ENCODE measurements at regions not wholly inside any gene's neighbourhood (a gene's known extent, or its start where the extent isn't known, plus 50 kb on each side); places are given as distances from the start of the nearest gene placed in this dataset.
"Not testable (repeated sequence)": the region's sequence is repeated elsewhere in the genome, so short reads cannot be mapped to it uniquely, and the experiment has no call there.

DNA sequence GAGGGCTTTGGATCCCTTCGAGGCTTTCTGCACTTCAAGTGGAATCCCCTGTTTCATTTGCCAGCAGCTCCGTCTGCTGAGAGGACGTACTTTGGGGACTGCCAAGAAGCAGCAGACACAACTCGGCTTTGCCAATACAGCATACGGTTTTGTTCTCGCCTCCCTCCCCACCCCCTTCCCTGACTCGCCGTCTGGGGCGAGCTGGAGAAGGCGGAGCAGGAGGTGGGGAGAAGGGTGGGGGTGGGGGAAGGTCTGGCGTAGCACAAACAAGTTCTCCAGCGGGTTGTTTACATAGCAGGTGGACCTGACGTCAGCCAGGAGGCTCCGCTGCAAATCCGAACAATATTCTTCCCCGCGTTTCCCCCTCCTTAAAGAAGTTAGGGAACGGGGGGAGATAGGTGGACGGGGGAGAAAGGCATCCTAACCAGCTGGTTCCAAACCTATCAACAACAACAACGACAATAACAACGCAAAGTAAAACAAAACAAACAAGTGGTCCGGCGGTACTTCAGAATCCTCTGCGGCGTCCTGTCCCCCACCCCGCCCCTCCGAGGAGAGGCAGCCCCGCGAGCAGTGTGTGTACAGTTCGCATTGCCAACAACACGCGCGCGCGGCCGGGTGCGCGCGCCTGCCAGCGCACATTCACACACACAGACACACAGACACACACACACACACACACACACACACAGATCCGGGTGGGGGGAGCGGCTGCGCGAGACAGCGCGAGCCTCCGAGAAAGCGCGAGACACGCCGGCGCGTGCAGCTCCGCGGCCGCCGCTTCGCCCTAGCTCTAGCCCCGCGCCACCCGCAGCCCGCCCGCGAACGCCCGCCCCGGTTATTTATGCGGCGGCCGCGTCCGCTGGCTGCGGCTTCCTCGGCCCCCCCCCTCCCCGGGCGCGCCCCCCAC, 167.0 kb upstream of the PPP1R3A start:
- peaks cover 0 to 6% of the 10 kb centered on the region in 2 donors for H3K9me3 ChIP-seq (ENCODE audit: control insufficient read depth in 2 of 2, insufficient read depth in 1 of 2, low read length in 1 of 2)
- no peaks in the 10 kb centered on the region for H3K36me3 ChIP-seq (ENCODE audit: control insufficient read depth in 2 of 2, insufficient read depth in 2 of 2, low read length in 1 of 2)
- WGBS, result 1% methylated on average over 77 of the region's 77 CpGs
- no peak overlapping the region for H3K27ac ChIP-seq (ENCODE audit: low read depth in 1 of 2, low read length in 1 of 2)
- peak in 3 of 9 donors; percentile 32 to 55 (median 34) for DNase-seq (ENCODE audit: low read depth in 6 of 9, low spot score in 9 of 9)
- peaks cover 0 to 34% of the 10 kb centered on the region in 2 donors for H3K4me1 ChIP-seq (ENCODE audit: control insufficient read depth in 2 of 2, insufficient read depth in 2 of 2, low read length in 2 of 2)
- peak overlapping the region; percentile 42 to 47 for H3K4me3 ChIP-seq (ENCODE audit: low read length in 2 of 2)
- peaks cover 69 to 79% of the 10 kb centered on the region in 2 donors for H3K27me3 ChIP-seq (ENCODE audit: control insufficient read depth in 2 of 2, insufficient read depth in 1 of 2, low read length in 1 of 2)

DNA sequence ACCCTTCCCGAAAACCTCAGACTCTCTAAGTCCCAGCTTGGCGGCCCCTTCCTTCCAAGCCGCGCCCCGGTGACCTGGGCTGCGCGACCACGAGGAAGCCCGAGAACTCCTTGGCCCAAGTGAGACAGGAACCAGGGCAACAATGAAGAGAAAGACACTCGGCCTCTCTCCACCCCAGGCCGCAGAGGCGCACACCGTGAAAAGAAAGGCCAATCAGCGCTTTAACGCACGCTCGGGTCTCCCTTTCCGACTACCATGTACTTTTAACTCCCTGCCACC, 166.4 kb upstream of the PPP1R3A start:
- WGBS, result 1% methylated on average over 18 of the region's 18 CpGs
- peaks cover 0 to 34% of the 10 kb centered on the region in 2 donors for H3K4me1 ChIP-seq (ENCODE audit: control insufficient read depth in 2 of 2, insufficient read depth in 2 of 2, low read length in 2 of 2)

DNA sequence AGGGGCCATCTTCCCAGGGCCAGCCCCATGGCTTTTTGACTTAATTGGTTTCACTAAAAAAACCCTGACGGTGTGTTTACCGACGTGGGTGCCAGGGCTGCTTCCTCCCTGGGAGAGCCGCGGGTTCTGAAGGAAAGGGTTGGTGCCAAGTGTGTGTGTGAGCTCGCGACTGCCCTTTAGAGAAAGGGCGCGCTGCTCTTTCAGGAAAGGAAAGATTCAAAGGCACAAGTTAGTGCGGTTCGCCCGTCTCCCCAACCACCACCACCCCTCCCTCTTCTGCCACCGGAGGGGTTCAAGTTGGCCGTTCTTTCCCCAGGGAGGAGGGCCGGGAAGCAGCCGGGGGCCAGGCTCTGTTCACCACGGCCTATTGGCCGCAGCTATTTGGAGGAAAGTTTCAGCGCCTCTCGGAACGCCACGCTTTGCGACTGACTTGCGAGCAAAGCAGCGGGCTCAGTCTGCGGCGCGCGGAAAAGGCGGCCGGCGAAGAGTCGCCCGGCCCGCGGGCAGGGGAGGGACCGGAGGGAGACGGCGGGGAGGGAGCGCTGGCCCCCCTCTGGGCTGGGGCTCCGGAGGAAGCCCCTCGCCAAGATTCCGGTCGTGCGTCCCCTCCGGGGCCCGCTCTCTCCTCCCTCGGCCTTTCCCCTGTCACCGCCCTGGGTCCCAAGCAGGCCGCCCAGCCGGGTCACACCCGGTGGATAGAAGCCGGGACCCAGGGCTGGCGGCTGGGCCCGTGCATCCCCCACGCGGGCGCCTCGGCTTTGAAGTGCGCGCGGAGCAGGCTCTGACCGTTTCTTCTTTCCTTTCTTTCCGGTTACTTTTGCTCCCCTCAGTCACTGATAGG, 165.9 kb upstream of the PPP1R3A start:
- WGBS, result 1% methylated on average over 64 of the region's 64 CpGs
- H3K27me3 ChIP-seq (ENCODE audit: control insufficient read depth in 2 of 2, insufficient read depth in 1 of 2, low read length in 1 of 2), result peaks cover 69 to 84% of the 10 kb centered on the region in 2 donors
- peak in 1 of 9 donors; percentile 23 for DNase-seq (ENCODE audit: low read depth in 6 of 9, low spot score in 9 of 9)

More for the DNA sequence above, 166.4 kb upstream of the PPP1R3A start:
- no peaks in the 10 kb centered on the region for H3K36me3 ChIP-seq (ENCODE audit: control insufficient read depth in 2 of 2, insufficient read depth in 2 of 2, low read length in 1 of 2)
- H3K27me3 ChIP-seq (ENCODE audit: control insufficient read depth in 2 of 2, insufficient read depth in 1 of 2, low read length in 1 of 2), result peaks cover 69 to 81% of the 10 kb centered on the region in 2 donors
- H3K27ac ChIP-seq (ENCODE audit: low read depth in 1 of 2, low read length in 1 of 2), result no peak overlapping the region
- DNase-seq (ENCODE audit: low read depth in 6 of 9, low spot score in 9 of 9), result no peak
- peak overlapping the region; percentile 42 to 47 for H3K4me3 ChIP-seq (ENCODE audit: low read length in 2 of 2)
- peaks cover 0 to 6% of the 10 kb centered on the region in 2 donors for H3K9me3 ChIP-seq (ENCODE audit: control insufficient read depth in 2 of 2, insufficient read depth in 1 of 2, low read length in 1 of 2)

DNA sequence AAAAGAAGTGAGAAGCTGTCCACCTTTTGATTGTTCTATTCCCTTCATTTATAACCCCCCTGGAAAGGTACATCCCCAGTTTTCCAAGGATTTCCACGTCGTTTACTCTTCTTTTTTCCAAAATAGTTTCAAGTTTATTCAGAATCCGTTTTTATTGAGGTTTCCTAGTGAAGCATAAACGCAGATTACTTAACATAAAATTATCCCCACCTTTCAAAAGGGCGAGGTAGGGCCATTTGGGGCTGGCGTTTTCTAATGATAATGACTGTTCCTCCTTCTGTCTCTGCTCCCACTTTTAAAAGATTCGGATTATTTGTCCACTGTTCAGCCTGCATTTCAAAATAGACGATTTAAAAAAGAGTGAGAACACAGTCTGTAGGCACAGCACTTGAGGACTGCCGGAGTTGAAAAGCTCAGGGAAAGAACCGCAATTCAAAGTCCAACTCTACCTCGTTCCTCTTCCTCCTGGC, 165.2 kb upstream of the PPP1R3A start:
- H3K36me3 ChIP-seq (ENCODE audit: control insufficient read depth in 2 of 2, insufficient read depth in 2 of 2, low read length in 1 of 2), result no peaks in the 10 kb centered on the region
- no peak overlapping the region for H3K27ac ChIP-seq (ENCODE audit: low read depth in 1 of 2, low read length in 1 of 2)
- no peak for DNase-seq (ENCODE audit: low read depth in 6 of 9, low spot score in 9 of 9)
- peaks cover 0 to 6% of the 10 kb centered on the region in 2 donors for H3K9me3 ChIP-seq (ENCODE audit: control insufficient read depth in 2 of 2, insufficient read depth in 1 of 2, low read length in 1 of 2)
- WGBS, result 4% methylated on average over 11 of the region's 11 CpGs
- H3K27me3 ChIP-seq (ENCODE audit: control insufficient read depth in 2 of 2, insufficient read depth in 1 of 2, low read length in 1 of 2), result peaks cover 69 to 84% of the 10 kb centered on the region in 2 donors
- H3K4me1 ChIP-seq (ENCODE audit: control insufficient read depth in 2 of 2, insufficient read depth in 2 of 2, low read length in 2 of 2), result peaks cover 0 to 34% of the 10 kb centered on the region in 2 donors
- H3K4me3 ChIP-seq (ENCODE audit: low read length in 2 of 2), result no peak overlapping the region

More for the DNA sequence above, 165.9 kb upstream of the PPP1R3A start:
- Histone ChIP-seq H3K4me1 (ENCODE audit: control insufficient read depth in 2 of 2, insufficient read depth in 2 of 2, low read length in 2 of 2) (peaks cover 0 to 34% of the 10 kb centered on the region in 2 donors), H3K27ac (ENCODE audit: low read depth in 1 of 2, low read length in 1 of 2) (no peak overlapping the region), H3K9me3 (ENCODE audit: control insufficient read depth in 2 of 2, insufficient read depth in 1 of 2, low read length in 1 of 2) (peaks cover 0 to 6% of the 10 kb centered on the region in 2 donors), H3K36me3 (ENCODE audit: control insufficient read depth in 2 of 2, insufficient read depth in 2 of 2, low read length in 1 of 2) (no peaks in the 10 kb centered on the region), H3K4me3 (ENCODE audit: low read length in 2 of 2) (peak overlapping the region; percentile 16 to 47)

DNA sequence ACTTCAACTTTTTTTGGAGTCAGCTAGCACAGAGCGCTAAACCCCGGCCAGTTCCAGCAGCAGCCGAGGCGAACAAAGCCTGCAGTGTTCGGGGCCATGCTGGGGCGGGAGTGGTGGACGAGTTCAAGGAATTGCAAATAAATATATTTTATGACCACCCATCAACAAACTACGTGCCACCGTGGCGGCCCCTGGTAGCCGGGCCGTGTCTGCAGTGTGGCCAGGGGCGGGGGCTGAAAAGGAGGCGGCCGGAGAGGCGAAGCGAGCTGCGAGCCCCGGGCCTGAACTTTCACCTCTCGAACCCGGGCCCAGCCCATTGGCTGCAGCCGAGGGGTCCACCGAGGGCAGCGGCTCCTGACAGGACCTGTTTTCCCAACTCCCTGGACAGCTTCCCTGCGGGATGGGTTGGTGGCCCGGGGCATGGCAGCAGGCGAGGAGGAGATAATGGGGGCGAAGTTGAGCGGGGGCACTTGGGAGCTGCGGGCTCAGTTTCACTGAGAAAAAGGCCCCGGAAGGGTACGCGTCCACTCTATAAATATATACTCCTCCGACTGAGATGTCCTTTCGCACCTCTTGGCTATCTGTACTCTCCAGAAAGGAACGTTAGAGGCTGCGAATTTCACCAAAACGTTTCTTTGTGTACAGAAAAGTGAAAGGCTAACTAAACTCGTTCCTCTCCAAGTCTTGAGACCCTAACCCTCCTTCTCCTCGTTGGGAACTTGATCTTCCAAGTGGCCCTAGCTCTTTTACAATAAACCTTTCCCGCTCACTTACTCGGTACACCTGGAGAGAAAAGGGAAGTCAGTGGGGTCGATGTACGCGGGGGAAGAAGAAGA, 164.6 kb upstream of the PPP1R3A start:
- Histone ChIP-seq H3K36me3 (ENCODE audit: control insufficient read depth in 2 of 2, insufficient read depth in 2 of 2, low read length in 1 of 2) (no peaks in the 10 kb centered on the region), H3K27ac (ENCODE audit: low read depth in 1 of 2, low read length in 1 of 2) (no peak overlapping the region), H3K9me3 (ENCODE audit: control insufficient read depth in 2 of 2, insufficient read depth in 1 of 2, low read length in 1 of 2) (peaks cover 0 to 6% of the 10 kb centered on the region in 2 donors), H3K4me1 (ENCODE audit: control insufficient read depth in 2 of 2, insufficient read depth in 2 of 2, low read length in 2 of 2) (peaks cover 0 to 34% of the 10 kb centered on the region in 2 donors), H3K4me3 (ENCODE audit: low read length in 2 of 2) (no peak overlapping the region), H3K27me3 (ENCODE audit: control insufficient read depth in 2 of 2, insufficient read depth in 1 of 2, low read length in 1 of 2) (peaks cover 68 to 80% of the 10 kb centered on the region in 2 donors)
- 8% methylated on average over 45 of the region's 45 CpGs for WGBS
- DNase-seq (ENCODE audit: low read depth in 6 of 9, low spot score in 9 of 9), result peak in 1 of 9 donors; percentile 16

DNA sequence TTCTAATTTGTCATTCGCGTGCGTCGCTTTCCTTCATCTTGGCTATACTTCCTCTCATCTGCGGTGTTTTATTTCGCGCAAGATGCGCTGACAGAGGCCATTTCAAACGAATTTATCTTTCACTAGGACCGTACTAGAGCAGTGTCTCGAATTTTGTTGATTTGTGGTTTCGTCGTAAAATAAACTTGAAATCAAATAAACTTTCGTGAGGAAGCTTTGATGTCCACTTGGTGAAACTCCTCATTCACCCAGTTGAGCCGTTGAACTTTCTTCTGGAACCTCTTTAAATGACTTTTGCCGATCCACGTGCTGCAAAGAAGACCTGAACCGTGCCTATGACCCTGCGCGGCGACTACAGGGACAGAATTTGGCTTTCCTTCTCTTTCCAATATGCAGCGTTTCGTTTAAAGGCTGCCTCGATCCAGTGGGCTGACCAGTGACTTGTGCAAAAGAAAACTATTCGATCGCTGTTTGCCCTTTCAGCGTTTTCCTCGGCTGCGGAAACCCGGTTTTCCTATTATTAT, 163.9 kb upstream of the PPP1R3A start:
- Histone ChIP-seq H3K9me3 (ENCODE audit: control insufficient read depth in 2 of 2, insufficient read depth in 1 of 2, low read length in 1 of 2) (peaks cover 0 to 6% of the 10 kb centered on the region in 2 donors), H3K4me3 (ENCODE audit: low read length in 2 of 2) (no peak overlapping the region), H3K27me3 (ENCODE audit: control insufficient read depth in 2 of 2, insufficient read depth in 1 of 2, low read length in 1 of 2) (peaks cover 61 to 73% of the 10 kb centered on the region in 2 donors), H3K27ac (ENCODE audit: low read depth in 1 of 2, low read length in 1 of 2) (no peak overlapping the region), H3K36me3 (ENCODE audit: control insufficient read depth in 2 of 2, insufficient read depth in 2 of 2, low read length in 1 of 2) (no peaks in the 10 kb centered on the region), H3K4me1 (ENCODE audit: control insufficient read depth in 2 of 2, insufficient read depth in 2 of 2, low read length in 2 of 2) (peaks cover 0 to 34% of the 10 kb centered on the region in 2 donors)
- peak in 1 of 9 donors; percentile 33 for DNase-seq (ENCODE audit: low read depth in 6 of 9, low spot score in 9 of 9)
- 4% methylated on average over 30 of the region's 30 CpGs for WGBS

DNA sequence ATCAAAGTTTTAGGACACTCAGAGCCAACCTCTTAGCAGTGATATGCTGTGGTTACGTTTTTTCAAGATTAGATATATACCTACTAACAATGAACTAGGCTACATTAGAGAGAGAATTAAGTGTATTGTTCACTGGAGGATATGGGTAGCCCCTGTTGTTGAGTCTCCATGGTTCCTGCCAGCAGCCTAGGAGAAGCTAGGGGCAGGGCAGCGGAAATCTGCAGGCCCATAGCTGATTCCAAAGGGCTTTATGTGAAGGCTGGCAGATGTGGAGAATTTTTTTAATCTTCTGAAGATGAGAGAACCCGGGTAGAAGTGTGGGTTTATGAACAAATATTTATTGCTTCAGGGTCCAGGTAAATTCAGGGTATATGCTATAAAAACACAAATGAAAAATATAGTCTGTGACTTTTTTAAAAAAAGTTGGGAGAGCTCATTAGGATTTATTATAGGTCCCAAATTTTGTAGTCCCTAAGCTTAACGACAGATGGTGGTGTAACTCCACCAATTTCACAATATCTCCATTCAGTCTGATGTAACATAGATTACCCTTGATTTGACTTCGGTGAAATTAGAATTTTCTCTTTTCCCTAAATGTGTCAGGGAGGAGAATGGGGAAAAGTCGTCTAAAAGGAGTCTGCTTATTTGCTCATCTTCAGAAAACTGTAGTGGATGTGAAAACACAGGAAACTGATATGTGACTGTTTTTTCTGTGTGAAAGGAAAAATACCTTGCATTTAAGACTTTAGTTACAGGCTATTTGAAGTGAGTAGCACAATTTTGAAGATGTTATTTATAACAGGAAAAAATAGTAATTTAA, 163.0 kb upstream of the PPP1R3A start:
- peaks cover 52 to 64% of the 10 kb centered on the region in 2 donors for H3K27me3 ChIP-seq (ENCODE audit: control insufficient read depth in 2 of 2, insufficient read depth in 1 of 2, low read length in 1 of 2)
- peak in 2 of 9 donors; percentile 35 to 53 for DNase-seq (ENCODE audit: low read depth in 6 of 9, low spot score in 9 of 9)
- no peak overlapping the region for H3K4me3 ChIP-seq (ENCODE audit: low read length in 2 of 2)
- peaks cover 0 to 29% of the 10 kb centered on the region in 2 donors for H3K4me1 ChIP-seq (ENCODE audit: control insufficient read depth in 2 of 2, insufficient read depth in 2 of 2, low read length in 2 of 2)
- H3K27ac ChIP-seq (ENCODE audit: low read depth in 1 of 2, low read length in 1 of 2), result no peak overlapping the region
- WGBS, result 31% methylated on average over 6 of the region's 6 CpGs
- H3K36me3 ChIP-seq (ENCODE audit: control insufficient read depth in 2 of 2, insufficient read depth in 2 of 2, low read length in 1 of 2), result no peaks in the 10 kb centered on the region
- H3K9me3 ChIP-seq (ENCODE audit: control insufficient read depth in 2 of 2, insufficient read depth in 1 of 2, low read length in 1 of 2), result peaks cover 0 to 6% of the 10 kb centered on the region in 2 donors

DNA sequence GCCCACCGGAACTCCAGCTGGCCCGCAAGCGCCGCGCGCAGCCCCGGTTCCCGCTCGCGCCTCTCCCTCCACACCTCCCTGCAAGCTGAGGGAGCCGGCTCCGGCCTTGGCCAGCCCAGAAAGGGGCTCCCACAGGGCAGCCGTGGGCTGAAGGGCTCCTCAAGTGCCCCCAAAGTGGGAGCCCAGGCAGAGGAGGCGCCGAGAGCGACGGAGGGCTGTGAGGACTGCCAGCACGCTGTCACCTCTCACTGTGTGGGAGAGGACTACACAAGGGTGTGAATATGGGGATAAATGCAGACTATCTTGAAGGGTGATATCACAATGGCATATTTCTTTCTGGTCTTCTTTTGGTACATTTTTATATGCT, 158.3 kb upstream of the PPP1R3A start:
- H3K4me3 ChIP-seq (ENCODE audit: low read length in 2 of 2); H3K9me3 ChIP-seq (ENCODE audit: control insufficient read depth in 2 of 2, insufficient read depth in 1 of 2, low read length in 1 of 2); H3K4me1 ChIP-seq (ENCODE audit: control insufficient read depth in 2 of 2, insufficient read depth in 2 of 2, low read length in 2 of 2); H3K36me3 ChIP-seq (ENCODE audit: control insufficient read depth in 2 of 2, insufficient read depth in 2 of 2, low read length in 1 of 2); DNase-seq (ENCODE audit: low read depth in 6 of 9, low spot score in 9 of 9); H3K27ac ChIP-seq (ENCODE audit: low read depth in 1 of 2, low read length in 1 of 2): not testable (repeated sequence)
- peaks cover 8 to 17% of the 10 kb centered on the region in 2 donors for H3K27me3 ChIP-seq (ENCODE audit: control insufficient read depth in 2 of 2, insufficient read depth in 1 of 2, low read length in 1 of 2)
- WGBS, result 94% methylated on average over 18 of the region's 18 CpGs
